Loucy (cell line): ENCODE measurements at regions not wholly inside any gene's neighbourhood (a gene's known extent, or its start where the extent isn't known, plus 50 kb on each side); places are given as distances from the start of the nearest gene placed in this dataset.

ENCODE experiments used
- H2AFZ ChIP-seq: fragments of 200-600 bp; sonication (generic); 2 replicates; pipeline ENCODE4 v1.6.0; 2016; ENCODE audit warnings: antibody characterized with exemption, mild to moderate bottlenecking, low read length, moderate library complexity
- H3F3A ChIP-seq: fragments of 200-600 bp; 2 replicates; pipeline ENCODE4 v1.6.0; 2016; ENCODE audit warnings: antibody characterized with exemption, low read depth, mild to moderate bottlenecking
- H3K27me3 ChIP-seq: fragments of 200-600 bp; sonication (generic); 2 replicates; pipeline ENCODE4 v1.6.1; 2014; ENCODE audit warnings: low read length, mild to moderate bottlenecking; ENCODE audit not compliant: insufficient read depth, poor library complexity, severe bottlenecking
- H3K36me3 ChIP-seq: fragments of 200-600 bp; sonication (generic); 2 replicates; pipeline ENCODE4 v1.6.1; 2016; ENCODE audit warnings: low read length; ENCODE audit not compliant: insufficient read depth
- H3K4me1 ChIP-seq: fragments of 200-600 bp; sonication (generic); 2 replicates; pipeline ENCODE4 v1.5.1; 2014; ENCODE audit warnings: low read length, mild to moderate bottlenecking; ENCODE audit not compliant: insufficient read depth, poor library complexity, severe bottlenecking
- H3K4me2 ChIP-seq: fragments of 200-600 bp; sonication (generic); 2 replicates; pipeline ENCODE4 v1.6.0; 2014; ENCODE audit warnings: antibody characterized with exemption, low read length, low read depth, mild to moderate bottlenecking; ENCODE audit not compliant: poor library complexity, severe bottlenecking
- H3K4me3 ChIP-seq: fragments of 200-600 bp; sonication (generic); 2 replicates; pipeline ENCODE4 v1.5.1; 2014; ENCODE audit warnings: low read length, mild to moderate bottlenecking, mixed read lengths; ENCODE audit not compliant: poor library complexity, severe bottlenecking
- H3K79me2 ChIP-seq: fragments of 200-600 bp; sonication (generic); 2 replicates; pipeline ENCODE4 v1.6.1; 2014; ENCODE audit warnings: low read length; ENCODE audit not compliant: insufficient read depth
- H3K9ac ChIP-seq: fragments of 200-600 bp; sonication (generic); 2 replicates; pipeline ENCODE4 v1.6.0; 2014; ENCODE audit warnings: mild to moderate bottlenecking, low read depth, low read length, moderate library complexity; ENCODE audit not compliant: poor library complexity, severe bottlenecking
- H3K9me2 ChIP-seq: fragments of 200-600 bp; sonication (generic); replicated peaks from 2 replicates; pipeline ENCODE4 v1.6.1; 2016; ENCODE audit warnings: low read depth, low read length, mixed read lengths
- H3K9me3 ChIP-seq: fragments of 200-600 bp; sonication (generic); 2 replicates; pipeline ENCODE4 v1.6.1; 2014; ENCODE audit warnings: mild to moderate bottlenecking, antibody characterized with exemption, low read length, low read depth; ENCODE audit not compliant: insufficient read depth
- H4K20me1 ChIP-seq: fragments of 200-600 bp; sonication (generic); 2 replicates; pipeline ENCODE4 v1.6.0; 2014; ENCODE audit warnings: antibody characterized with exemption, low read length, mild to moderate bottlenecking; ENCODE audit not compliant: insufficient read depth, poor library complexity, severe bottlenecking
- EZH2phosphoT487 ChIP-seq: fragments of 200-600 bp; IDR thresholded peaks from 2 replicates; pipeline ENCODE4 v1.6.1; 2018; ENCODE audit warnings: antibody characterized with exemption, mild to moderate bottlenecking, moderate library complexity, borderline replicate concordance
- TF ChIP-seq, protein P1 (sequence below): fragments of 200-600 bp; sonication (generic); conservative IDR thresholded peaks from 2 replicates; pipeline ENCODE4 v1.5.1; 2014; ENCODE audit warnings: mild to moderate bottlenecking, antibody characterized with exemption, low read length

DNA sequence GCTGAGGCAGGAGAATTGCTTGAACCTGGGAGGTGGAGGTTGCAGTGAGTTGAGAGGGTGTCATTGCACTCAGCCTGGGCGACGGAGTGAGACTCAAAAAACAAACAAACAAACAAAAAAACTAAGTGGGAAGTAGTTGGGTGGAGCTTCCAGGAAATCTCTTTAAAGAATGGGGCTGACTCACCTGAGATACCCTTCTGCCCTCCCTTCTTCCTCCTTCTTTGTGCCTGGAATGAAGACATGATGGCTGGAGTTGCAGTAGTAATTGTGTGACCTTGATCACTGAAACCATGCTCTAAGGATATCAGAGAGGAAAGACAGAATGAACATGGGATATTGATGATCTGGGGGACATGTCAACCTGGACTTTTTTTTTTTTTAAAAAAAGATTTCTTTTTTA is 87.6 kb upstream of the MED13L start:
- Histone ChIP-seq H3K9ac (no peak overlapping the region), H4K20me1 (no peaks in the 10 kb centered on the region), H3K4me3 (no peak overlapping the region), H3K4me1 (peaks cover 8% of the 10 kb centered on the region), H3K79me2 (no peaks in the 10 kb centered on the region), H3K27me3 (no peaks in the 10 kb centered on the region), H3F3A (no peaks in the 10 kb centered on the region; the same call in 1 of the 2 replicates), H3K9me2 (no peaks in the 10 kb centered on the region), H2AFZ (no peak overlapping the region), H3K36me3 (no peaks in the 10 kb centered on the region), H3K9me3 (no peaks in the 10 kb centered on the region), H3K4me2 (no peak overlapping the region)
- TF ChIP-seq EZH2phosphoT487, result no peak
- TF ChIP-seq, protein P1, sequence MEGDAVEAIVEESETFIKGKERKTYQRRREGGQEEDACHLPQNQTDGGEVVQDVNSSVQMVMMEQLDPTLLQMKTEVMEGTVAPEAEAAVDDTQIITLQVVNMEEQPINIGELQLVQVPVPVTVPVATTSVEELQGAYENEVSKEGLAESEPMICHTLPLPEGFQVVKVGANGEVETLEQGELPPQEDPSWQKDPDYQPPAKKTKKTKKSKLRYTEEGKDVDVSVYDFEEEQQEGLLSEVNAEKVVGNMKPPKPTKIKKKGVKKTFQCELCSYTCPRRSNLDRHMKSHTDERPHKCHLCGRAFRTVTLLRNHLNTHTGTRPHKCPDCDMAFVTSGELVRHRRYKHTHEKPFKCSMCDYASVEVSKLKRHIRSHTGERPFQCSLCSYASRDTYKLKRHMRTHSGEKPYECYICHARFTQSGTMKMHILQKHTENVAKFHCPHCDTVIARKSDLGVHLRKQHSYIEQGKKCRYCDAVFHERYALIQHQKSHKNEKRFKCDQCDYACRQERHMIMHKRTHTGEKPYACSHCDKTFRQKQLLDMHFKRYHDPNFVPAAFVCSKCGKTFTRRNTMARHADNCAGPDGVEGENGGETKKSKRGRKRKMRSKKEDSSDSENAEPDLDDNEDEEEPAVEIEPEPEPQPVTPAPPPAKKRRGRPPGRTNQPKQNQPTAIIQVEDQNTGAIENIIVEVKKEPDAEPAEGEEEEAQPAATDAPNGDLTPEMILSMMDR, result no peak

DNA sequence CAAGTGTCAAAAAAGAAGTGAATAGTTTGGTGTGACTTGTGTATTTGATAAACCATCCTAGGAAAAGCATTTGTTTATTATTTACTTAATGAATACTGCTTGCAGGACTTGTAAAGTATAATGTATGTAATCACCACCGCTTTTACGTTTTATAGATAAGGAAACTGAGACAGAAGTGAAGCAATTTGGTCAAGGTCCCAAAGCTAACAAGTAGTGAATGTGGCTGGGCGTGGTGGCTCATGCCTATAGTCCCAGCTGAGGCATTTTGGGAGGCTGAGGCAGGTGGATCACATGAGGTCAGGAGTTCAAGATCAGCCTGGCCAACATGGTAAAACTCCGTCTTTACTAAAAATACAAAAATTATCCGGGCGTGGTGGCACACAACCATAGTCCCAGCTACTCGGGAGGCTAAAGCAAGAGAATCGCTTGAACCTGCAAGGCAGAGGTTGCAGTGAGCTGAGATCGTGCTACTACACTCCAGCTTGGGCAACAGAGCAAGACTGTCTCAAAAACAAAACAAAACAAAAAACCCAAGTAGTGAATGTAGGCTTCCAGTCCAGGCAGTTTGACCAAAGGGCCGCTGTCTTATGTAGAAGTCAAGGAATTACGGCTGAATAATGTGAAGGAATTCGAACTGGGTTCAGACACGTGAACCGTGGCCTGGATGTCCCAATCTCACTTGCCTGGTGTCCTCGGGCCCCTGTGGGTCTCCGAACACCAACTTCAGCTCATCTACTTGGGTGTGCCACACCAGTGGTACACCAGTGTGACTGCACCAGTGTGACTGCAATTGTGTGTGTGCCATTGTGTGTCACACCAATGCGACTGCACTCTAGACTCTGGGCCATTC is 88.3 kb upstream of the MED13L start:
- TF ChIP-seq EZH2phosphoT487, result no peak
- TF ChIP-seq, protein P1, result no peak
- no peaks in the 10 kb centered on the region for H3K9me2 ChIP-seq
- H3K36me3 ChIP-seq, result no peaks in the 10 kb centered on the region
- H2AFZ ChIP-seq, result no peak overlapping the region
- no peaks in the 10 kb centered on the region; the same call in 1 of the 2 replicates for H3F3A ChIP-seq
- H4K20me1 ChIP-seq, result no peaks in the 10 kb centered on the region
- H3K9me3 ChIP-seq, result no peaks in the 10 kb centered on the region
- H3K4me3 ChIP-seq, result no peak overlapping the region
- no peak overlapping the region for H3K9ac ChIP-seq
- peaks cover 4% of the 10 kb centered on the region for H3K4me1 ChIP-seq
- H3K79me2 ChIP-seq, result no peaks in the 10 kb centered on the region
- H3K27me3 ChIP-seq, result no peaks in the 10 kb centered on the region
- no peak overlapping the region for H3K4me2 ChIP-seq

DNA sequence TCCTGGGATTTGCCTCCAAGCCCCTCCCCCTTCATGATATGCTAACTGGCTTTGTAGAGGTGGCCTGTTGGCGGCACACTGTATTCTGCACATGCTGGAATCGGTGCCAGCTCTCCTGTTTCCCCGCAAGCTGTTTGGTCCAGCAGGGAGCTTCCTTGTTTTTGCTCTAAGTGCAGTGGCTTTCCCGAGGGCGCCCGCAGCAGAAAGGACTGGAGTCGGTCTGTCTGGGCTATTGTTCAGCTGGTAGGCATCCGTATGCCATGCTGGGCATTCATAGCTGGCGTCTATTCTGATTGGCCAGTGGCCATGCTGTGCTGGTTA is 88.9 kb upstream of the MED13L start:
- no peak overlapping the region for H3K4me2 ChIP-seq
- H3F3A ChIP-seq, result no peaks in the 10 kb centered on the region; the same call in 1 of the 2 replicates
- TF ChIP-seq, protein P1, result no peak
- no peak for TF ChIP-seq EZH2phosphoT487
- no peaks in the 10 kb centered on the region for H3K27me3 ChIP-seq
- H3K36me3 ChIP-seq, result no peaks in the 10 kb centered on the region
- no peak overlapping the region for H3K9ac ChIP-seq
- H3K9me2 ChIP-seq, result no peaks in the 10 kb centered on the region
- no peaks in the 10 kb centered on the region for H4K20me1 ChIP-seq
- H3K9me3 ChIP-seq, result no peaks in the 10 kb centered on the region
- no peak overlapping the region for H2AFZ ChIP-seq
- H3K4me3 ChIP-seq, result no peak overlapping the region
- no peaks in the 10 kb centered on the region for H3K4me1 ChIP-seq
- H3K79me2 ChIP-seq, result no peaks in the 10 kb centered on the region
